ENCODE measurements at regions not wholly inside any gene's neighbourhood (a gene's known extent, or its start where the extent isn't known, plus 50 kb on each side); places are given as distances from the start of the nearest gene placed in this dataset.

- TF ChIP-seq NFRKB (IDR thresholded peaks at IDR 0.05) (no peak), PKNOX1 (IDR thresholded peaks at IDR 0.05) (no peak), BHLHE40 (IDR thresholded peaks at IDR 0.05; ENCODE audit: borderline replicate concordance) (no peak), FOXA1 (IDR thresholded peaks at IDR 0.05) (no peak)
Measured at GRCh38 chr6:144576871-144577270, 291.7 kb downstream of the UTRN start.
